IPS-15b (cell line): ENCODE measurements at regions not wholly inside any gene's neighbourhood (a gene's known extent, or its start where the extent isn't known, plus 50 kb on each side); places are given as distances from the start of the nearest gene placed in this dataset.

Experiments
- H3K27me3 ChIP-seq: one replicate; pipeline ENCODE4 v1.6.1; 2013; ENCODE audit warnings: low read length; ENCODE audit not compliant: control insufficient read depth, insufficient read depth
- H3K36me3 ChIP-seq: one replicate; pipeline ENCODE4 v1.6.1; 2013; ENCODE audit warnings: low read length; ENCODE audit not compliant: control insufficient read depth, insufficient read depth
- H3K4me1 ChIP-seq: one replicate; pipeline ENCODE4 v1.6.1; 2013; ENCODE audit warnings: mild to moderate bottlenecking, low read length; ENCODE audit not compliant: control insufficient read depth, insufficient read depth
- H3K4me3 ChIP-seq: one replicate; pipeline ENCODE4 v1.5.1; 2013; ENCODE audit warnings: low read depth, low read length
- H3K9ac ChIP-seq: one replicate; pipeline ENCODE4 v1.6.1; 2013; ENCODE audit warnings: low read depth, mild to moderate bottlenecking, low read length
- H3K9me3 ChIP-seq: one replicate; pipeline ENCODE4 v1.6.1; 2013; ENCODE audit warnings: mild to moderate bottlenecking, low read length; ENCODE audit not compliant: control insufficient read depth, insufficient read depth

DNA sequence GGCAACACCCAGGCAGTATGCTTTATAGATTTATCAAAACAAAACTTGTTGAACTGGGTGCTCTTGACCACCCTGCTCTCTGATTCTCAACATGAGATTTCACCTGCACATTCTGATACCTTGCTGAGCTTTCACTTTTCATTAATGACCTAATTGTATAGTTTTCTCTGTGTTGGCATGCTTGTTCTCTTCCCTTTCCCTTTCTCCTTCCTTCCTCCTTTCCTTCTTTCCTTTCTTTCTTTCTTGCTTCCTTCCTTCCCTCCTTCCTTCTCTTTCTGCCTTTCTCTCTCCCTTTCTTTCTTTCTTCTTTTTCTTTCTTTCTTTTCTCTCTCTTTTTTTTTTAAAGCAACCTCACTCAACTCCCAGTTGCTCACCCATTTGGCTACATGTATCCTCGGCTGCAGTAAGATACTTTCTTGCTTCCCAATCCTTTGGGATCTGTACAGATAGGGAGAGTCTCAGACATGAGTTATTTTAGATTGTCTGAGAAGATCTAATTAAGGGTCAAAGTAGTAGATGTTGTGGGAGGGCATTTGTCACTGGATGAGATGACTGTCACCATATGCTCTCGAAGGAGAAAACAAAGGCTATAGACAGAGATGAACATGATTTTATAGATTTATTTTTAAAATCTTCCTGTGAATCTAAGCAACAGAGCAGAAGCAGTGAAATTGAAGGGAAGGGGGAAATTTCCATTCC lies 458.0 kb downstream of the USP25 start:
- Histone ChIP-seq H3K36me3 (no peaks in the 10 kb centered on the region), H3K9ac (no peak overlapping the region), H3K4me1 (no peaks in the 10 kb centered on the region), H3K9me3 (no peaks in the 10 kb centered on the region), H3K27me3 (no peaks in the 10 kb centered on the region), H3K4me3 (no peak overlapping the region)

DNA sequence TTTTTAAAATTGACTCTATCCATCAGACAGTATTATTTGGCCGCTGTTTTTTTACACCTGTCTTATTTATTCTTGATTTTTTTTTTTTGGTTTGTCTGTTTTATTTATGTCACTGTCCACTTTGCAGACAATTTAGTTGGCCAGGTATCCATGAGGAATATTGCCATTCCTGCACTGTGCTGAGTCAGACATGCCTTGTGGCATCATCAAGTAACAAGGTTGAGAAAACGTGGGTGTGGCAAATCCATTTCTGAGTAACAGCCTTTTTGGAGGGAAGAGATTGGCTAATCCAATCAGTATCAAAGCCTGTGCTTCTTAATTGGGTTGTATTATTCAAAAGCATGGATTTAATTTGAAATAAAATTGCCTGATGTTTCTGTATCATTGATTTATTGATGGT lies 463.1 kb downstream of the USP25 start:
- Histone ChIP-seq H3K9ac (no peak overlapping the region), H3K4me3 (no peak overlapping the region)

GRCh38 chr21:16193496-16194094 lies 463.8 kb downstream of the USP25 start:
- Histone ChIP-seq H3K4me3 (no peak overlapping the region), H3K4me1 (no peaks in the 10 kb centered on the region), H3K27me3 (no peaks in the 10 kb centered on the region), H3K9ac (no peak overlapping the region), H3K9me3 (no peaks in the 10 kb centered on the region), H3K36me3 (no peaks in the 10 kb centered on the region)

More for the DNA sequence above, 463.1 kb downstream of the USP25 start:
- Histone ChIP-seq H3K9me3 (no peaks in the 10 kb centered on the region), H3K4me1 (no peaks in the 10 kb centered on the region), H3K36me3 (no peaks in the 10 kb centered on the region), H3K27me3 (no peaks in the 10 kb centered on the region)

DNA sequence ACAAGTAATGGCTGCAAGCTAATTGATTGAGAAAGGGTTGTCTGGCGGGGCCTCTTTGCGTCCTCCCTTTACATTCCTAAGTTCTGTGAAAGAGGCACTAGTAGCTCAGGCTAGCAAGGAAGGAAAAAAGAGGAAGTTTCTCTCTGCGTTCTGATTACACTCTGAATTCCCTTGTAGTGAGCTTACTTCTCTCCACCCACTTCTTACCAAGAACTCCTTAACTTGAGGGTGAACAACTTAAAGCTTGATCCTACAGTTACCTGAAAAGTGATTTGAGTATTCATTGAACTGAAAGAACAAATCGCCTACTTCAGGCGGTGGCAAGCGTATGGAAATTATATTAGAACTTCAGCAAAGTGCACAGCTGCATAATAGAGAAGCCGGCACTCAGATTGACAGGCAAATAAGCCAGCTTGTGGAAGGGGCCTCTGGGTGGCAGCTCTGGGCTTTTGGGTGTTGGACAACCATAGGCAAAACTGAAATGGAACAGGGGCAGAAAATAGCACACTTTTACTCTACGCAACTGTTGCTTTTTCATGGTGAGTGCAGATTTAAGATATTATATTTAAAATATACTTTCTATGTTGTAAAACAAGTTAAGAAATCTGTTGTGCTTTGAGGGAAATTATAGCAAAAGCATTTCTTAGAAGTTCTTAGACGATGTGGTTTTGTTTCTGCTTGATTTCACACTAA lies 464.5 kb downstream of the USP25 start:
- peak overlapping the region; percentile 19 for H3K4me3 ChIP-seq
- no peaks in the 10 kb centered on the region for H3K36me3 ChIP-seq
- H3K9ac ChIP-seq, result no peak overlapping the region
- H3K4me1 ChIP-seq, result no peaks in the 10 kb centered on the region
- H3K9me3 ChIP-seq, result no peaks in the 10 kb centered on the region
- H3K27me3 ChIP-seq, result no peaks in the 10 kb centered on the region

DNA sequence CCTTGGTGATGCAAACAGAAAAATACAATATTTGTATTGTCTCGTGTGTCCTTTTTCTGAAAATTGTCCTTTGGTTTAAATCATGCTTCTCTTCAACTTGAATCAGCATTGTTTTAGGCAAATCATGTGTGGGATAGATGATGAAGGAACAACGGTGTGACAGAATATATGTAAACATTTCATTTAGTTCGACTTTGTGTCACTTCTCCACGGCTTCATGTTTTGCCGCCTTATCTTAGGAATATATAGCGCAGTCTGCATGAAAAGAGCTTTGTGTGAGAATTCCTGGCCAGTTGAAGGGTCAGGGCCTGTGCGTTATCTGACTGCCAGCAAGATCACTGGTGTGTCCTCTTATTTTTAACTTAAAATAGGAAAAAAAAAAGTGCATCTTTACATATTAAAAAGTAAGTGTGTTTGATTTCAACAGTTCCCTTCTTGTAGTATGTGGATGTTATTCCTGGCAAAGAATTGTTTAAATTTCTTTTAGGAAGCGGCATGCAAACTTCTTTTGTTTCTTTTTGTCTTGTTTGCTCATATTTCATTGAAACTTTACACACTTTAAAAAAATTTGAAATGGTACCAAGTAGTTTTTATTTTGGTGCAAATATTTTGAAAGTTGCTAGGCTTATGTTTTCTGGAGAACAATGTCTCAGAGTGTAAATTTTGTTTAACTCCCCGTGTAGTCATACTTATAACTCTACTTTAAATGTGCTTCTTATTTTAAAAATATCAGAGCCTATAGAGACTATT lies 465.2 kb downstream of the USP25 start:
- no peaks in the 10 kb centered on the region for H3K36me3 ChIP-seq
- no peaks in the 10 kb centered on the region for H3K27me3 ChIP-seq
- no peaks in the 10 kb centered on the region for H3K9me3 ChIP-seq
- no peak overlapping the region for H3K9ac ChIP-seq
- H3K4me3 ChIP-seq, result no peak overlapping the region
- no peaks in the 10 kb centered on the region for H3K4me1 ChIP-seq

DNA sequence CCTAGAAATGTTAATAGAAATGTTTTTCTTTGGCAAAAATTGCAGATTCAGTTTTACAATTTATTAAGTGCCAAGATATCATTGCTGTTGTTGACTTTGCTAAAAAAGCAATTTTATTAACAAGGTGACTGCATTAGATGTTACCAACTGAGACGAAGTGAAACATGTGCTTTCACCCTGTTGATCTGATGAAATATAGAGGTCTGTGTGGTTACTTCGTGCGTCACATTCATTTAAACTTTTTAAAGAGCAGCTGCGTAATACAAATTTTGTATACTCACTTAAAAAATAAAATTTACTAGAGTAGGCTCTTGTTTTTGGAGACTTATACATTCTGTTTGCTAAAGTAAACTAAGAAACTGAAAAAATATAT lies 465.7 kb downstream of the USP25 start:
- no peak overlapping the region for H3K9ac ChIP-seq
- H3K9me3 ChIP-seq, result no peaks in the 10 kb centered on the region
- no peaks in the 10 kb centered on the region for H3K4me1 ChIP-seq
- H3K36me3 ChIP-seq, result no peaks in the 10 kb centered on the region
- no peak overlapping the region for H3K4me3 ChIP-seq
- H3K27me3 ChIP-seq, result no peaks in the 10 kb centered on the region

DNA sequence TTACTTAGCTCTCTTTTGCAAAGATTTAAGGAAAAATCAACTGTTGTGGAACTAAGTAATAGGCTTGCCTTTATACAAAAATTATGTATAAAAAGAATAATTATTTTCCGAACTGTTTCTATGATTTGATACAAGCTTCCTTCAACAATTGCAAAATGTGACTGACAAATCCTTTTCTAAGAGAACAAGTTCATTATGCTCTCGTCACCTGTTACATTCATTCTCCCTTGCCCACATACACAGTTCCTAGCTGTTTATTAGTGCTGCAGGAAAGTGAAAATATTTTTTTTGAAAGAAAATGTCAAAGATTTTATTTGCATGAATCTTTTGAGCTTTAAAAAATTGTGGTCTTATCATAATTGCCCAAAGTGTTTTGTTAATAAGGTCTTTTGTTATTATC lies 466.2 kb downstream of the USP25 start:
- Histone ChIP-seq H3K4me1 (no peaks in the 10 kb centered on the region), H3K9me3 (no peaks in the 10 kb centered on the region), H3K36me3 (no peaks in the 10 kb centered on the region), H3K27me3 (no peaks in the 10 kb centered on the region), H3K4me3 (no peak overlapping the region), H3K9ac (no peak overlapping the region)

DNA sequence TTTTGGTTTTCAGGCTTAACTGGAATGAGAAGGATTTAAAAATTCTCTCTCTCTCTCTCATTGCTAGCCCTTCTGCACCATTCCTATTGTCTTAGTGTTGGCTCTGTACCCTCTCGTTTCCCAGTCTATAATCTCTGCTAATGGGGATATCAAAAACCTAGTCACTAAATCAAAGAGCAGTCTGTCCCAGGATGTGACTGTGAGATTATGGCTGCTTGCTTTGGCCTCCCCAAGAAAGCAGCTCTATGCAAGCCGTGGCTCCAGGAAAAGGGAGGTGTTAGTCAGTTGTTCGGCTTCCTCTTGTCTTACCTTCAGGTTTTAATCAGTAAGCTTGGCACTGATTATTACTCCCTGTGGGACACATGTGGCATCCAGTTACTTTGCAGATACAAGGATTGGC lies 468.8 kb downstream of the USP25 start:
- H3K9ac ChIP-seq, result no peak overlapping the region
- no peaks in the 10 kb centered on the region for H3K4me1 ChIP-seq
- no peak overlapping the region for H3K4me3 ChIP-seq
- no peaks in the 10 kb centered on the region for H3K9me3 ChIP-seq
- H3K27me3 ChIP-seq, result no peaks in the 10 kb centered on the region
- no peaks in the 10 kb centered on the region for H3K36me3 ChIP-seq

- Histone ChIP-seq H3K9me3 (no peaks in the 10 kb centered on the region), H3K36me3 (no peaks in the 10 kb centered on the region), H3K4me3 (no peak overlapping the region), H3K9ac (no peak overlapping the region), H3K27me3 (no peaks in the 10 kb centered on the region), H3K4me1 (no peaks in the 10 kb centered on the region)
These were observed 469.8 kb downstream of the USP25 start for GRCh38 chr21:16199539-16199938.

GRCh38 chr21:16201718-16202117 lies 471.9 kb downstream of the USP25 start:
- no peaks in the 10 kb centered on the region for H3K36me3 ChIP-seq
- H3K4me1 ChIP-seq, result no peaks in the 10 kb centered on the region
- H3K27me3 ChIP-seq, result no peaks in the 10 kb centered on the region
- no peak overlapping the region for H3K9ac ChIP-seq
- H3K9me3 ChIP-seq, result no peaks in the 10 kb centered on the region
- no peak overlapping the region for H3K4me3 ChIP-seq

DNA sequence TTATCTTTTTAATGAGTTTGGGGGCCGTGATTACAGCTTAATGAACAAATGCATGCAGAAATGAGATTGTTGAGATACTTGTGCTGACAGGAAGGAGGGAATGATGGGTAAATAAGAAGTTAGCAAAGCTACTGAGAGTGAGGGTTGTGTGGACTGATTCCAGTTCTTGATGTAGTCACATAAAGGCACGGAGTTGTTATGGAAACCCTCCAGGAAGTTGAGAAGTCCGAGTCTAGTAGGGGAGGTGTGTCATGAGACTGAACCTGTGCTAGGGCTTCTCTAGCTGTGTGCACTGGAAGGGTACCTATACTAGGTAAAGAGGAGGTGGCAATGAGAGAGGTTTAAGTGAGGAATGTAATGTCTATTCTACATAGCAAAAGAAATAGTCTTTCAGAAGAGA lies 475.7 kb downstream of the USP25 start:
- H3K9me3 ChIP-seq, result no peaks in the 10 kb centered on the region
- H3K4me1 ChIP-seq, result no peaks in the 10 kb centered on the region
- H3K36me3 ChIP-seq, result no peaks in the 10 kb centered on the region
- no peak overlapping the region for H3K9ac ChIP-seq
- no peaks in the 10 kb centered on the region for H3K27me3 ChIP-seq
- no peak overlapping the region for H3K4me3 ChIP-seq
